Breast epithelium (tissue), 3 donors: ENCODE measurements at regions not wholly inside any gene's neighbourhood (a gene's known extent, or its start where the extent isn't known, plus 50 kb on each side); places are given as distances from the start of the nearest gene placed in this dataset.

Experiments
- POLR2AphosphoS5 ChIP-seq, 3 donors: sonication (generic); formaldehyde crosslinking; IDR thresholded peaks; one replicate each; pipeline ENCODE4 v1.6.1; 2017; ENCODE audit warnings: antibody characterized with exemption in 3 of 3
- TF ChIP-seq, protein P1 (sequence below), 3 donors: fragments of 450-650 bp; IDR thresholded peaks; one replicate each; pipeline ENCODE4 v1.5.1; 2016 to 2017; ENCODE audit warnings: antibody characterized with exemption in 3 of 3, mild to moderate bottlenecking in 3 of 3, moderate library complexity in 3 of 3

DNA sequence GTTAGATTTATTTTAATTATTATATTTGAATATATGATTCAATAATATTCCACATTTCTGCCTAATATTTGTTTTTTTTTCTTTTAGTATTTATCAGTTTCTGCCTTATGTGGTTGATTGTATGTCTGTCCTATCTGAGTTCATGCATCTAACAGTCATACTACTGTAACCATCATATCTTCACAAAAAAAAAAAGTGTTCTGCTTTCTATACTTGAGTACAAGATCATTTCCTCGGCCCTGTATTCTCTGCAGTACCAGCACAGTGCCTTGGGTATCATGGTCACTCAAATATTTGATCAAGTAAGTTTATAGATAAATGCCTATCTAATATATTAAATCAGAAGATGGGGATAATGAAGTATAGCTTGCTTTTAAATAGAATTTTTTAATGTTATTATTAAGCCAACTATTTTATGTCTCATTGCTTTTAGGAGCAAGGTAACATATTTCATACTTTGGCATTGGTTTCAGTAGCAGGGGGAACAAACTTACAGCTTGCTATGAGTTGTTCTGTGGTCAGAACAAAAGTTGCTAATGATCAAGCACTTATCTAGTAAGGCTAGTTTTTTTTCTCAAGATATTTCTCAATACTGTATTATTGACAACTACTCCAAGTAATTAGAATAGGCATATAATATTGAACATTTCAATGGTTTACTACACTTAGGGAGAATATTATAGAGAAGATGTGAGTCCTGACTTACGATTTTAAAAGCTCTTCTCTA lies 290.5 kb upstream of the FBXO33 start:
- TF ChIP-seq, protein P1, sequence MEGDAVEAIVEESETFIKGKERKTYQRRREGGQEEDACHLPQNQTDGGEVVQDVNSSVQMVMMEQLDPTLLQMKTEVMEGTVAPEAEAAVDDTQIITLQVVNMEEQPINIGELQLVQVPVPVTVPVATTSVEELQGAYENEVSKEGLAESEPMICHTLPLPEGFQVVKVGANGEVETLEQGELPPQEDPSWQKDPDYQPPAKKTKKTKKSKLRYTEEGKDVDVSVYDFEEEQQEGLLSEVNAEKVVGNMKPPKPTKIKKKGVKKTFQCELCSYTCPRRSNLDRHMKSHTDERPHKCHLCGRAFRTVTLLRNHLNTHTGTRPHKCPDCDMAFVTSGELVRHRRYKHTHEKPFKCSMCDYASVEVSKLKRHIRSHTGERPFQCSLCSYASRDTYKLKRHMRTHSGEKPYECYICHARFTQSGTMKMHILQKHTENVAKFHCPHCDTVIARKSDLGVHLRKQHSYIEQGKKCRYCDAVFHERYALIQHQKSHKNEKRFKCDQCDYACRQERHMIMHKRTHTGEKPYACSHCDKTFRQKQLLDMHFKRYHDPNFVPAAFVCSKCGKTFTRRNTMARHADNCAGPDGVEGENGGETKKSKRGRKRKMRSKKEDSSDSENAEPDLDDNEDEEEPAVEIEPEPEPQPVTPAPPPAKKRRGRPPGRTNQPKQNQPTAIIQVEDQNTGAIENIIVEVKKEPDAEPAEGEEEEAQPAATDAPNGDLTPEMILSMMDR (IDR thresholded peaks at IDR 0.05): no peak
- TF ChIP-seq POLR2AphosphoS5 (IDR thresholded peaks at IDR 0.05): no peak
